Skeletal muscle tissue (tissue), 3 donors: ENCODE measurements at regions not wholly inside any gene's neighbourhood (a gene's known extent, or its start where the extent isn't known, plus 50 kb on each side); places are given as distances from the start of the nearest gene placed in this dataset.

Experiments
- H3K27ac ChIP-seq: one replicate; pipeline ENCODE4 v1.7.0; 2013; ENCODE audit warnings: mild to moderate bottlenecking, low read depth, low read length, inconsistent platforms
- H3K27me3 ChIP-seq, 3 donors: one replicate each; pipeline ENCODE4 v1.7.0; 2013; ENCODE audit warnings: low read length in 3 of 3; ENCODE audit not compliant: control insufficient read depth in 3 of 3, insufficient read depth in 3 of 3
- H3K36me3 ChIP-seq, 3 donors: one replicate each; pipeline ENCODE4 v1.7.0; 2013; ENCODE audit warnings: low read length in 3 of 3; ENCODE audit not compliant: control insufficient read depth in 3 of 3, insufficient read depth in 3 of 3
- H3K4me1 ChIP-seq, 3 donors: one replicate each; pipeline ENCODE4 v1.7.0; 2013; ENCODE audit warnings: low read length in 3 of 3, mild to moderate bottlenecking in 3 of 3; ENCODE audit not compliant: control insufficient read depth in 3 of 3, insufficient read depth in 3 of 3
- H3K4me3 ChIP-seq, 3 donors: one replicate each; pipeline ENCODE4 v1.7.0; 2013; ENCODE audit warnings: low read length in 3 of 3
- H3K9ac ChIP-seq, 3 donors: one replicate each; pipeline ENCODE4 v1.7.0; 2013; ENCODE audit warnings: low read length in 3 of 3, mild to moderate bottlenecking in 3 of 3, moderate library complexity in 2 of 3, low read depth in 1 of 3
- H3K9me3 ChIP-seq, 3 donors: one replicate each; pipeline ENCODE4 v1.7.0; 2013; ENCODE audit warnings: low read length in 3 of 3; ENCODE audit not compliant: control insufficient read depth in 3 of 3
- donor health status: Osteomylitis.

DNA sequence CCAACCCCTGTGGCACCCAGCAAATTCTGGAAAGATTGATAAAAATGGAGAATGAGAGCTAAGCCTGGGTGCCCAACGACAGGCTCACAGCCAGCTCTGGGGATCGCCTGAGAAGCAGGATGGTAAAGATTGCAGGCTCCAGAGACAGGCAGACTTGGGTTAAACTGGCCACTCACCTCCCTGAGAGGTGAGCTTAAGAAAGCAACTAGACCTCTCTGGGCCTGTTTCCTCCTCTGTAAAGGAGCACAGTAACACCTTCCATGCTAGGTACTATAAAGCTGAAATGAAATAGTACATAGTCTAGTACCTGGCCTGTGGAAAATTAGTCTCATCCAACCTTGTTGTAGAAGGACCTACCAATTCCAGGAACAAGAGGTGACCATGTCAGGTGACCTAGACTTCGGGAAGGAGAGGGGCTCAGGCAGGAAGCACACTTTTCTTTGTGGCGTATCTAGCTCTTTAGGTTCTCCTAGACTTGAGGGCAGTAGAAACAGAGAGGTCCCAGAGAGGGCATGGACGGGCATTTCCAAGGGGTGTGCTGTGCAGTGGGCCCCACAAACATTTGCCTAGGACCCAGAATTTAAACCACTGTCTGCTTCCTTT lies 142.8 kb upstream of the MYLIP start:
- Histone ChIP-seq H3K27ac (no peak overlapping the region), H3K36me3 (no peaks in the 10 kb centered on the region), H3K9ac (no peak overlapping the region), H3K27me3 (no peaks in the 10 kb centered on the region), H3K9me3 (no peaks in the 10 kb centered on the region), H3K4me3 (no peak overlapping the region), H3K4me1 (peaks cover under 1 to 9% (median 4%) of the 10 kb centered on the region in 3 donors)

DNA sequence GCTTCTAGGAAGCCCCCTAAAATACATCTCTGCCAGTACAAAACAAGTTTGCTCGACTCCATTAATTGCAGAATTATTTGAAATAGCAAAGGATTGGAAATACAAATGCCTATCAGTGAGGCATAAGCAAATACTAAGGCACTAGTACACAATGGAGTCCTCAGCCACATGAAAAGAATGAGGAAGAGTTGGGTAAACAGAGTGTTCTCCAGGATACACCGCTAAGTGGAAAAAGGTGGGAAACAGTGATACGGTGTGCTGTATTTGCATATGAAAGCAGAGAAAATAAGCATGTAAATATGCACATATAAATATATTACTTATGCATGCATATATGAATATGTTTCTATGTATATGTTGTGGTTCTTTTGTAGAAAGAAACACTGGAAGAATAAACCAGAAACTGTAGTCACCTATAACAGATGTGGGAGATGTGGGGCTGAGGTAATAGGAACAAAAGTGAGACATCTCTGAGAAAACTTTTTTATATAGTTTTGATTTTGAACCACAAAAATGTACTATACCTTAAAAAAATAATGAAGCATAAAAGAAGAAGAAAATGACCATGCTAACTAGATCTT lies 143.4 kb upstream of the MYLIP start:
- H3K4me3 ChIP-seq, result no peak overlapping the region
- H3K36me3 ChIP-seq, result no peaks in the 10 kb centered on the region
- no peaks in the 10 kb centered on the region for H3K27me3 ChIP-seq
- H3K9me3 ChIP-seq, result no peaks in the 10 kb centered on the region
- no peak overlapping the region for H3K9ac ChIP-seq
- peaks cover 3 to 15% (median 9%) of the 10 kb centered on the region in 3 donors for H3K4me1 ChIP-seq
- H3K27ac ChIP-seq, result no peak overlapping the region

DNA sequence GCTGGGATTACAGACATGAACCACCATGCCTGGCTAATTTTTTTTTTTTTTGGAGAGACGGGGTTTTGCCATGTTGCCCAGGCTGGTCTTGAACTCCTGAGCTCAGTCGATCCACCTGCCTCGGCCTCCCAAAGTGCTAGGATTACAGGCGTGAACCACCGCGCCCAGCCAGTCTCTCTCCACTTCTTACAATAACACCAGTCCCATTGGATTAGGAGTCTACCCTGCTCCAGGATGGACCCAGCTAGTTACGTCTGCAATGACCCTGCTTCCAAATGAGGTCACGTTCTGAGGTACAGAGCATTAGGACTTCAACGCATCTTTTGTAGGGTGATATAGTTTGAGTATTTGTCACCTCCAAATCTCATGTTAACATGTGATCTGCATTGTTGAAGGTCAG lies 146.9 kb upstream of the MYLIP start:
- Histone ChIP-seq H3K27ac (no peak overlapping the region), H3K9ac (no peak overlapping the region), H3K36me3 (no peaks in the 10 kb centered on the region), H3K4me1 (peaks cover 3 to 16% (median 9%) of the 10 kb centered on the region in 3 donors), H3K9me3 (no peaks in the 10 kb centered on the region), H3K27me3 (no peaks in the 10 kb centered on the region), H3K4me3 (no peak overlapping the region)

DNA sequence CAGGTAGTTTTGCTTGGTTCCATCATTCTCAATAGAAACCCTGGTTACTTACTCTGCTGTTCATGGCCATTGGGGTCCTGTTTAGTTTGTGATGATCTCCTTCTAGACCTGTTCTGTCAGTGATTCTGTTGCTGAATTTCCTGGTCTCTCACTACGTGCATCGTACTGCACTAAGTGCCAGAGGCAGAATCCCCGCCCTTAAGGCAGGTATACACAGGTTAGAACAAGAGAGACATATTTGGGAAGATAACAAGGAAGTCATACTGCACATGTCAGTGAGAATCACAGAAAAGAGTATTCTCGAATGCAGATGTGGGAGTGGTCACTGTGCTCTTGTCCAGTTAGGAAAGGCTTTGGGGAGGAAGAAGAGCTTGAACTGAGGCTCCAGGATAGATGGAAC lies 148.1 kb upstream of the MYLIP start:
- Histone ChIP-seq H3K4me3 (no peak overlapping the region), H3K9me3 (no peaks in the 10 kb centered on the region), H3K27me3 (no peaks in the 10 kb centered on the region), H3K9ac (no peak overlapping the region), H3K4me1 (peaks cover 3 to 16% (median 9%) of the 10 kb centered on the region in 3 donors), H3K27ac (no peak overlapping the region), H3K36me3 (no peaks in the 10 kb centered on the region)

DNA sequence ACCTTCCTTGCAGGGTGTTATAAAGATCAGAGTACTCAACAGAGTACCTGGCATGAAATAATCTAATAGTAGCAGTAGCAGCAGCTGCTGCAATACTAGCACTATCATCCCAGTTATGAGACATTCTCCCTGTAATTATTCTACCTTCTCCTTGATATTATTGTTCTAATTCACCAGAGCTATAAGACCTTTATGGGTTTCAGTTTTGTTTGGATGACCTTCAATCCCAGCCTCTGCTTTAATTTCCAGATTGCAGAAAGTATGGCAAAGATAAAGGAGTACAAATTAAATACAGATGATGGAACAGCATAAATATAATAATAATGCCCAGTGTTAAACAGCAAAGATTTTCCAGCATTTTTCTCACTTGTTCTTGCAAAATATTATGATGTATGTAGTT lies 150.5 kb upstream of the MYLIP start:
- Histone ChIP-seq H3K4me3 (no peak overlapping the region), H3K9ac (no peak overlapping the region), H3K36me3 (no peaks in the 10 kb centered on the region), H3K27me3 (no peaks in the 10 kb centered on the region), H3K27ac (no peak overlapping the region), H3K4me1 (peaks cover 9 to 20% (median 9%) of the 10 kb centered on the region in 3 donors), H3K9me3 (no peaks in the 10 kb centered on the region)

DNA sequence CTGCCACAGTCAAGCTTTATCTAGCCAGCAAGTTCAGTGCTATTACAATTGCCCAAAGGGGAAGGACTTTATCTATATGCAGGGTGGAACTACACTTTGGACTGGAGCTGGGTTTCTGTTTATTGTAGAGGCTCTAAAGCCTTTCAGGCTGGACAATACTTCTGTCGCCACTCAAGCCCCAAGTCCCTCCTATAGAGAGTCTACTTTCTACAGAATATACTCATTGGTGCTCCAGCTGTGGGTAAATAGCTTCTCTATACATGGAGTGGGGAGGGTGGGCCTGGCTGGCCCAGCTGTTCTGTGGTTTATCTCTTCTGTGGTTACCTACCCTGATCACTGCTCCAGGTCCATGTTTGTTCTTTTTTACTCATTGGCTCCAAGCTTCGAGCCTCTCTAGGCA lies 151.8 kb upstream of the MYLIP start:
- Histone ChIP-seq H3K9ac (no peak overlapping the region), H3K9me3 (no peaks in the 10 kb centered on the region), H3K27ac (no peak overlapping the region), H3K27me3 (no peaks in the 10 kb centered on the region), H3K4me1 (peaks cover 7 to 18% (median 9%) of the 10 kb centered on the region in 3 donors), H3K4me3 (no peak overlapping the region), H3K36me3 (no peaks in the 10 kb centered on the region)

DNA sequence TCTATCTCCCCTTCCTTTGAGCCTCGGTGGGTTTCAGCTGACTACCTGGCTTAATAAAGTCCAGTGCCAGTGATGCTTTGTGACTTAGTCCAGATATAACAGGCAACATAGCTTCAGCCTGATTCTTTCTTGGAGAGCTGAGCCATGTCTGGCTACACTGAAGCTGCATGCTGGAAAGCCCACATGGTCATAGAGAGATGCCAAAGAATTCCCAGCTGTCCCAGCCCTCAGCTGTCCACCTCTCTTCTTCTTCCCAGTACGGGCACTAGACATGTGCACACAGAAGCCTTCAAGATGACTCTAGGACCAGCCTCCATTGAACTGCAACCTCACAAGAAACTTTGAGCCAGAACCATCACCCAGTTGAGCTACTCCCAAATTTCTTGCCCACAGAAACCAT lies 154.1 kb upstream of the MYLIP start:
- Histone ChIP-seq H3K27ac (peak overlapping the region; percentile 26), H3K9me3 (no peaks in the 10 kb centered on the region), H3K4me3 (no peak overlapping the region), H3K9ac (no peak overlapping the region), H3K36me3 (no peaks in the 10 kb centered on the region), H3K4me1 (peaks cover 0 to 6% (median 3%) of the 10 kb centered on the region in 3 donors), H3K27me3 (no peaks in the 10 kb centered on the region)

DNA sequence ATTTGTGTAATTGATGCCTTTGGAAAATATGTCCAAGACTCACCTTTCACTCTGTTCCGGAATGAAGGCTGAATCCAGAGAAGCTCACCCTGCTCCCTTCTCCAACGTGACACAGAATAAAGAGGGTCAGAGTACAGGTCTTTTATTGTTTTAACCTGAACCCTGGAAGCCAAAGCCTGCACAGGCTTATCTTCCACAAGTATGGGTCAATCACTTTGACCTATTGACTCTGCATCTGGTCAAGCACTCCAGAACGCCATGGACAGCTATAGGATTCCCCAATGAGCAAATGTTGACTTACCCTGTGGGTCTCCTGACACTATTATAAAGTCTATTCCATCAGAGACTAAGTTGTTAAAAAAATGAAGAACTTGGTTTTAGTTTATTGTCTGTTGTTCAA lies 158.4 kb upstream of the MYLIP start:
- no peaks in the 10 kb centered on the region for H3K9me3 ChIP-seq
- no peaks in the 10 kb centered on the region for H3K36me3 ChIP-seq
- no peak overlapping the region for H3K4me3 ChIP-seq
- H3K27me3 ChIP-seq, result no peaks in the 10 kb centered on the region
- peaks cover 0 to 6% (median 3%) of the 10 kb centered on the region in 3 donors for H3K4me1 ChIP-seq
- H3K9ac ChIP-seq, result no peak overlapping the region
- no peak overlapping the region for H3K27ac ChIP-seq

DNA sequence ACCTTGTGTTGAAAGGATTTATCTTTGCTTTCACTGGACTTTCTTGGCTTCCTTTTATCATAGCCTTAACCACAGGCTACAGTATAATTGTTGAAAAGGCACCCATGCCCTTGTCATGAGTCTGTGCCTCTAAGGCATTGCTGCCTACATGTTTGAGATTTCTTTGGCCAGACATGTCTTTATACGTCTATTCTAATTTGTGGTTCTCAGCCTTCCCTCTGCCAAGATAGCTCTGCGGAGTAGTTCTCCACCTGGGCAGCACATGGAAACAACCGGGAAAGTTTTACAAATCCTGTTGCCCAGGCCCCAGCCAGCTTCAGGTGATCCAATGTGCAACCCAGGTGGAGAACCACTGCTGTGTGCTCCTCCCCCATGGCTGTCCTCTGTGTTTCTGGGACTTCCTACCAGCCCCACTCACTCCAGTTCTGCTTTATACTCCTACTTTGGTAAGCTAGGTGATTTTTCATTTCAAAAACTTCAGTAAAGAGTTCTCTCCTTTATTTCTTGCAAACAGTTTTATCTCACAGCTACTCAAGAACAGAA lies 159.6 kb upstream of the MYLIP start:
- H3K27me3 ChIP-seq, result no peaks in the 10 kb centered on the region
- H3K4me1 ChIP-seq, result no peaks in the 10 kb centered on the region
- no peaks in the 10 kb centered on the region for H3K9me3 ChIP-seq

DNA sequence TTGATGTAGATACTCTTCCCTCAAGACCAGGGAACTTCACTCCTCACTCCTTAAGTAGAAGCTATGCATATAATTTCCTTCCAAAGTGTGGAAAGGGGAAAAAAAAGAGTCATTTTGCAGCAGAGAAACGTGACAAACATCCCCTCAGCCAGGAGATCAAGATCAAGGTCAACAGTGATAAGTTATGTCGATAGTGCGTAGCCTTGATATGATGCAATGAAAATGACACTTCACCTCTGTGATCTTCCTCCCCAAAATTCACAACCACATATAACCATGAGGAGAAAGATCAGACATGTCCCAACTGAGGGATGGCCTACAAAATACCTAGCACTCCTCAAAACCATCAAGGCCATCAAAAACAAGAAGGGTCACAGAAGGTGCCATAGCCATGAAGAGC lies 160.4 kb upstream of the MYLIP start:
- H3K27ac ChIP-seq, result no peak overlapping the region

More for the DNA sequence above, 159.6 kb upstream of the MYLIP start:
- H3K27ac ChIP-seq, result no peak overlapping the region
- H3K4me3 ChIP-seq, result no peak overlapping the region
- no peaks in the 10 kb centered on the region for H3K36me3 ChIP-seq
- no peak overlapping the region for H3K9ac ChIP-seq

More for the DNA sequence above, 160.4 kb upstream of the MYLIP start:
- Histone ChIP-seq H3K36me3 (no peaks in the 10 kb centered on the region), H3K9me3 (no peaks in the 10 kb centered on the region), H3K9ac (no peak overlapping the region), H3K4me3 (no peak overlapping the region), H3K4me1 (no peaks in the 10 kb centered on the region), H3K27me3 (no peaks in the 10 kb centered on the region)
